Duodenal mucosa (tissue), 2 donors: ENCODE measurements at regions not wholly inside any gene's neighbourhood (a gene's known extent, or its start where the extent isn't known, plus 50 kb on each side); places are given as distances from the start of the nearest gene placed in this dataset.

Experiments
- H3K27ac ChIP-seq: one replicate; pipeline ENCODE4 v1.7.0; 2013; ENCODE audit warnings: low read depth, low read length
- H3K27me3 ChIP-seq, 2 donors: one replicate each; pipeline ENCODE4 v1.7.0; 2013; ENCODE audit warnings: low read length in 2 of 2, control low read depth in 1 of 2; ENCODE audit not compliant: insufficient read depth in 2 of 2, control insufficient read depth in 1 of 2
- H3K36me3 ChIP-seq, 2 donors: one replicate each; pipeline ENCODE4 v1.7.0; 2013; ENCODE audit warnings: low read length in 2 of 2, control low read depth in 1 of 2; ENCODE audit not compliant: insufficient read depth in 2 of 2, control insufficient read depth in 1 of 2
- H3K4me1 ChIP-seq, 2 donors: one replicate each; pipeline ENCODE4 v1.7.0; 2013; ENCODE audit warnings: low read length in 2 of 2, control low read depth in 1 of 2; ENCODE audit not compliant: insufficient read depth in 2 of 2, control insufficient read depth in 1 of 2
- H3K4me3 ChIP-seq, 2 donors: one replicate each; pipeline ENCODE4 v1.7.0; 2013; ENCODE audit warnings: low read length in 2 of 2, low read depth in 1 of 2
- H3K9ac ChIP-seq, 2 donors: one replicate each; pipeline ENCODE4 v1.7.0; 2013; ENCODE audit warnings: low read length in 2 of 2, low read depth in 1 of 2
- H3K9me3 ChIP-seq, 2 donors: one replicate each; pipeline ENCODE4 v1.7.0; 2013; ENCODE audit warnings: low read length in 2 of 2, control low read depth in 1 of 2; ENCODE audit not compliant: control insufficient read depth in 1 of 2

DNA sequence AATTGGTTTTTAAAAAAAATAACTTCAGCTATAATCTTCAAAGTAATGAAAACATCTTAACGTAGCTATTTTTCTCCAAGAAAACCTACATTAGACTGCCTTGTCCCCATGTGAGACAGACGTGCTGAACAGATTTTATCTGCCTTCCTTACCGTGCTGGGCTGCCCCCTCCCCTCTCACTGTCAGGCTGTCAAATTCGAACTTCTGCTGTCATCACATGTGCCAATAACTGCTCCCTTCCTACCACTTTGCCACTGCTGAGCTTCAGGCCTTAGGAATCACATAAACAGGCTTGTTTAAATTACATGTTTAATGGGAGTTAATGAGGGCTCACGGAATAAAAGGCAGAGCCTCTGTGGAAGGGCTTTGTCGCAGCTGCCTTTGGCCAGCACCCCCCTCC is 77.0 kb upstream of the NHSL1 start:
- H3K9ac ChIP-seq = no peak overlapping the region
- H3K4me1 ChIP-seq = peaks cover 6 to 7% of the 10 kb centered on the region in 2 donors
- H3K36me3 ChIP-seq = no peaks in the 10 kb centered on the region
- no peak overlapping the region for H3K4me3 ChIP-seq
- H3K27me3 ChIP-seq = no peaks in the 10 kb centered on the region
- H3K27ac ChIP-seq = no peak overlapping the region
- H3K9me3 ChIP-seq = no peaks in the 10 kb centered on the region

DNA sequence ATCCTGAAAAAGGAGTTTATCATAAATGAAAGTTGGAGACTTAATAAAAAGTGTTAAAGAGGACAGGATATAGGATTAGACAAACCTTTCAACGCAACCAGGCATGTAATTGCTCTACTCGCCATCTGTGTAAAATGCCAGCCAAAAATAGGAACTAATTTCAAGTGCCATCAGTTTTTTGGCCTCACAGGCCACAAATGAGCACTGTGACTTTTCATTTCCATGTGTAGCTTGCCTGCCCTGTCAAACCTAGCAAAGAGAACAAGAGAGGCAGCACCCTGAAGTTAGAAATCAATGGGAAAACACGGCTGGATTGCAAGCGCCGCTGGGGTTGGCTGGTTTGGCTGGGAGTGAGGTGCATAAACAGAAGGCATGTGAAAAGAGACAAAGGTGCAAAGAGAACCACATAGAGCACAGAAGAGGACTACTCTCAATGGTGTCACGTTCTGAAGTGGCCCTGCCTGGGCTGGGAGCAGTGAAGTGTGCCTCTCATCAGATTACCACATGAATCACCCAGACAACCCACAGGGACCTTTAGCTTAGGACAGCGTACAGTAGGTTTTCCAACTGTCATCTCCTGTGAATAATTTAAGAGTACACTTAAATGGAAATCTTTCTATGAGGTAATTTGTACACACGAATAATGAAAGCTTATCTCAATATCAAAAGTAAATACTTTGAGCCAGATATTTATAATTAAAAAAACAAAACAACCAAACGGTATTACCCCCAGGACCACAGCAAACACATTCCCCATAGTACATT is 78.0 kb upstream of the NHSL1 start:
- Histone ChIP-seq H3K27me3 (no peaks in the 10 kb centered on the region), H3K4me1 (peaks cover under 1 to 2% of the 10 kb centered on the region in 2 donors), H3K4me3 (no peak overlapping the region), H3K9me3 (no peaks in the 10 kb centered on the region), H3K9ac (no peak overlapping the region), H3K27ac (no peak overlapping the region), H3K36me3 (no peaks in the 10 kb centered on the region)

DNA sequence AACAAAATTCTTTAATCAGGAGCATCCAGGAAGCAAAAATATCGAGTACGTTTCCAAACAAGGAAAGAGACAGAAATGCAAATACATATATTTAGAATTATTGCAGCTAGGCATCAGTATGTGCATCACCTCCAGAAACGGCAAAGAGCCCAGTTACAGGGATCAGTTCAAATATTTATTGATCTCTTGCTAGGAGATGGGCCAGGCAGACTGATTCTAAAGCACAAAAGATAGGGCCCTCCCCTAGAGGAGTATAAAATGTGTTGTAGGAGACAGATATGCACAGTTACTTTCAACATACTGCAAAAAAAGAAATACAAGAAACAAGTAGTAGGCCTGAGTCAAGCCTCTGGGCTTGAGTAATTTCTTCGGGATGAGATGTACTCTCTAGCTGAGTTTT is 80.7 kb upstream of the NHSL1 start:
- Histone ChIP-seq H3K36me3 (no peaks in the 10 kb centered on the region), H3K4me3 (no peak overlapping the region), H3K27me3 (no peaks in the 10 kb centered on the region), H3K9me3 (no peaks in the 10 kb centered on the region), H3K4me1 (no peaks in the 10 kb centered on the region), H3K27ac (no peak overlapping the region), H3K9ac (no peak overlapping the region)

DNA sequence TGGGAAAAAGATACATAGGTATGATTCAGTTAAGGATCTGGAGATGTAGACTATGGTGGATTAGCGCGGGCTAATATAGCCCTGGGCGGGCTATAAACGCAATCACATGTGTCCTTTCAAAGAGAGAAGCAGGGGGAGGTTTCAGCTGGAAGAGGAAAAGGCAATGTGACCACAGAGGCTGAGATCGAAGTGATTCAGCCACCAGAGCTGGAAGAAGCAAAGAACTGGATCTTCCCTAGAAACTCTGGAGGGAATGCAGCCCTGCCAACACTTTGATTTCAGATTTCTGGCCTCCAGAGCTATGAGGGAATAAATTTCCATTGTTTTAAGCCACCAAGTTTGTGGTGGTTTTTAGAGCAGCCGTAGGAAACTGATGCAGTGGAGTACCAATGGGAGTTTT is 81.5 kb upstream of the NHSL1 start:
- Histone ChIP-seq H3K27ac (no peak overlapping the region), H3K36me3 (no peaks in the 10 kb centered on the region), H3K4me3 (no peak overlapping the region), H3K4me1 (no peaks in the 10 kb centered on the region), H3K27me3 (no peaks in the 10 kb centered on the region), H3K9ac (no peak overlapping the region), H3K9me3 (no peaks in the 10 kb centered on the region)

DNA sequence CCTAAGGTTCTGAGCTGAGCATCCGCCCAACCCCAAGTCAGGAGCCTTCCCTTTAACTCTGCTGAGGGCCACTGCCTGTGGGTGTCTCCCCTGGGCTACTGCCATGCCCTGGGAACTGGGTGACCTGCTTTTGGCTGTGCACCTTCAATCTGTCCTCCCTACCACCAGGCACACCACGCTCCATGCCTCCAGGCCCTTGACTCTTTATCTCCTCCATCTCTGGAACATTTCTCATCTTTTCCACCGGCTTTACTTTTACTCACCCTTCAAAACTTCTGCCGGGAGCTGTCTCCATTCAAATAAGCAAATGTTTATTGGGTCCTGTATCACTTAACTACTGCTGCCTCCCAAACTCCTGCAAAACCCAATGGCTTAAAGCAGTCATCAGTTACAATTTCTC is 83.3 kb upstream of the NHSL1 start:
- no peaks in the 10 kb centered on the region for H3K27me3 ChIP-seq
- H3K36me3 ChIP-seq = no peaks in the 10 kb centered on the region
- H3K27ac ChIP-seq = no peak overlapping the region
- H3K9me3 ChIP-seq = no peaks in the 10 kb centered on the region
- no peak overlapping the region for H3K4me3 ChIP-seq
- no peak overlapping the region for H3K9ac ChIP-seq
- H3K4me1 ChIP-seq = no peaks in the 10 kb centered on the region

DNA sequence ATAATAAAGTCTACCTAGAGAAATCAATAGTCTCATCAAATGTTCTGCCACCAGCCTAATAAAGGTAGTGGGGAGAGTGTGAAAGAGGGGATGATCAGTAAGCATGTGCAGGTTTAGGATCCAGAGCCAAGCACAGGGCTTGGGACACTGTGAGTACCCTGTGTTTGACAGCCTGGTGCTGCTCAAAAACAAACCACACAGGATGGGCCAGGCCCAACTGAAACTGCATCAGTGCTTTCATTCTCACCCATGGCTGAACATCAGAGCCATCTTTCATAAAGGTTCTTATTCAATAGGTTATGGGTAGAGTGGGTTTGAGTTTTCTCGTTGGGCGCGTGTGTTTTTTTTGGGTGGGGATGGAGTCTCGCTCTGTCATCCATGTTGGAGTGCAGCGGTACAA is 87.3 kb upstream of the NHSL1 start:
- Histone ChIP-seq H3K4me1 (peaks cover 0 to 4% of the 10 kb centered on the region in 2 donors), H3K36me3 (no peaks in the 10 kb centered on the region), H3K4me3 (no peak overlapping the region), H3K27ac (no peak overlapping the region), H3K27me3 (no peaks in the 10 kb centered on the region), H3K9ac (no peak overlapping the region), H3K9me3 (no peaks in the 10 kb centered on the region)

DNA sequence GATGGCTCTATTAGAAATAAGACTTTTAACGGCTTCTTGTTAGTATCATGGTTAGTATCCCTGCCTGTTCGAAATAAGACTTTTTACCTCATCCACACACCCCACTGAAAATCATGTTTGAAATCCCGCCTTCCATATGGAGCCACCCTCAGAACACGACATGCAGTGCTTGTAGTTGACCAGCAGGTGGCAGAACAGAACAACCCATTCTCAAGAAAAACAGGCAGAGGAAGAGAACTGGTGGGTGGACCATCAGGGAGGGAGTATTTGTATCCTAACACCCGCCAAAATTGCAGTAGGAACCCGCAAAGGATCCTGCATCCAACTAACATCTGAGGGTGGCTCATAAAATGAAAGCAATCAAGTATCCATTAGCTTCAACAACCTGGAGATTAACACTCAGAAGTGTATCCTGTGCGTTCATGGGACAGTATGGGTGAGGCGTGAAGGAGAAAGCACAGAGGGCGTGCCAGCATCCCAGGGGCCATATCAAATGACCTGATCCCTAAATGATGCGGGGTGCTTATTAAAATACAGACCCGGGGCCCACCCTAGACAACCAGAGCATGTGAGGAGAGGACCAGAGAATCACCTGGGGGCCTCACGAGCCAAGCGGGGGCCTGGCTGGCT is 89.6 kb upstream of the NHSL1 start:
- no peak overlapping the region for H3K9ac ChIP-seq
- H3K27ac ChIP-seq = no peak overlapping the region
- H3K27me3 ChIP-seq = no peaks in the 10 kb centered on the region
- no peaks in the 10 kb centered on the region for H3K36me3 ChIP-seq
- no peaks in the 10 kb centered on the region for H3K9me3 ChIP-seq
- no peak overlapping the region for H3K4me3 ChIP-seq
- peaks cover 12 to 19% of the 10 kb centered on the region in 2 donors for H3K4me1 ChIP-seq

DNA sequence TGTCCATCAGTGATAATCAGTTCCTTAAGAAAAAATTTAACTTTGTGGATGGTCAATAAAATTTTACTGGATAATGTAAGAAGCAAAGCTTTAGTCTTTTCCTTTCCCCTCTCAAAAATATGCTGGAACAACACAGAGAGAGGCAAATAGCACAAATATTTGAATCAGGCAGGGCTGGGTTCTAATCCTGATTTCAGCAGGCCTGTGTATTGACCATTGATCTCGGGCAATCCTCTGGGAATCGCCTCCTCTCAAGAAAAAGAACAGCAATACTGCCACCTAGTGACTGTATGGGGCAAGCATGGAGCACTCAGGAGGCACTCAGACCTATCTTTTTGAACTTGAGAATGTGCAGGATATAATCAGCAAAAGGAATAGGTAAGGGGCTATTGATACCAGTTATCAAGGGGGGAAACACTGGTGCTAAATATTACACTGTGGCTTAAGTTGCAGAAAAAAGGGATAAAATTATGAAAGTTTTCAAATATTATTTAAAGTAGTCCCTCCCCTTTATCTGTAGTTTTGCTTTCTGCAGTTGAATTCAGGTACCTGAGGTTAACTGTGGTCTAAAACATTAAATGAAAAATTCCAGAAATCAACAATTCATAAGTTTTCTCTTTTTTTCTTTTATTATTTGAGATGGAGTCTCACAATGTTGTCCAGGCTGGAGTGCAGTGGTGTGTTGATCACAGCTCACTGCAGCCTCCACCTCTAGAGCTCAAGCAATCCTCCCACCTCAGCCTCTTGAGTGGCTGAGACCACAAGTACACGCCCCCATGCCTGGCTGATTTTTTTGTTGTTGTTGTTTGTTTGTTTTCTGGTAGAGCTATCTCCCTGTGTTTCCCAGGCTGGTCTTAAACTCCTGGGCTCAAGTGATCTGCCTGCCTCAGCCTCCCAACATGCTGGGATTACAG is 91.8 kb upstream of the NHSL1 start:
- peaks cover 12 to 25% of the 10 kb centered on the region in 2 donors for H3K4me1 ChIP-seq
- H3K27ac ChIP-seq = no peak overlapping the region
- no peaks in the 10 kb centered on the region for H3K9me3 ChIP-seq
- no peaks in the 10 kb centered on the region for H3K27me3 ChIP-seq
- no peaks in the 10 kb centered on the region for H3K36me3 ChIP-seq
- H3K4me3 ChIP-seq = no peak overlapping the region
- no peak overlapping the region for H3K9ac ChIP-seq

DNA sequence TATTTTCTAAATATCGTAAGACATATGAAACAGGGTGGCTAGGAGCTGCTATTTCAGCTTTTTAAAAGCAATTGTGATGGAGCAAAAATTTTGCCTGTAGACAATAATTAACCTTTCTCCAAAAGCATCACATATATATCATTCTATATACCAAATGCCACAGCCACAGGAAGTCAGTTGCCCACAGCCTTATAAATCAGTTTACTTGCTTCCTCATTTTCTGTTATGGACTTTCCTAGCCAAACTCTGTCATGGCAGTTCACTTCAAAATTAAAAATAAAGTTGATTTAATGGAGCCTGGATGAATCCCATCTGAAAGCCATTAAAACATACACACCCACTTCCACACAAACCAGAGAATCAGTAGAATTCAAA is 93.4 kb upstream of the NHSL1 start:
- Histone ChIP-seq H3K27me3 (no peaks in the 10 kb centered on the region), H3K4me3 (peak overlapping the region in 1 of 2 donors; percentile 67), H3K36me3 (no peaks in the 10 kb centered on the region), H3K9me3 (no peaks in the 10 kb centered on the region), H3K9ac (peak overlapping the region in 1 of 2 donors; percentile 35), H3K4me1 (peaks cover 12 to 25% of the 10 kb centered on the region in 2 donors), H3K27ac (peak overlapping the region; percentile 60)
